HepG2 (cell line): ENCODE measurements at regions not wholly inside any gene's neighbourhood (a gene's known extent, or its start where the extent isn't known, plus 50 kb on each side); places are given as distances from the start of the nearest gene placed in this dataset.

Experiments
- EP300 ChIP-seq, 3 experiments: sonication (generic) in 1 of 3; formaldehyde crosslinking in 1 of 3; IDR thresholded peaks; 2 replicates each; pipeline versions ENCODE4 v1.5.1 to v1.6.1; 2011 to 2020; ENCODE audit warnings: low read depth in 2 of 3, low read length in 2 of 3, borderline replicate concordance in 1 of 3, improper control_type of control experiment in 1 of 3, mild to moderate bottlenecking in 1 of 3, missing genetic modification reagents in 1 of 3, moderate library complexity in 1 of 3
- GATAD2A ChIP-seq: IDR thresholded peaks from 2 replicates; pipeline ENCODE4 v1.6.1; 2016
- JUN ChIP-seq: sonication (generic); formaldehyde crosslinking; IDR thresholded peaks from 2 replicates; pipeline ENCODE4 v1.4.0; 2020; ENCODE audit warnings: mild to moderate bottlenecking, missing genetic modification reagents
- MAX ChIP-seq: IDR thresholded peaks from 2 replicates; pipeline ENCODE4 v1.6.1; 2012; ENCODE audit warnings: inconsistent platforms
- RFX5 ChIP-seq: IDR thresholded peaks from 2 replicates; pipeline ENCODE4 v1.6.1; 2011; ENCODE audit warnings: low read depth, low read length, improper control_type of control experiment
- ZNF510 ChIP-seq: sonication (generic); formaldehyde crosslinking; IDR thresholded peaks from 2 replicates; pipeline ENCODE4 v1.4.0; 2020; ENCODE audit warnings: low read depth, mild to moderate bottlenecking, missing genetic modification reagents
- TF ChIP-seq, protein P1 (sequence below): sonication (generic); formaldehyde crosslinking; IDR thresholded peaks from 2 replicates; pipeline ENCODE4 v1.8.0; 2022; ENCODE audit warnings: mild to moderate bottlenecking, missing genetic modification reagents

- TF ChIP-seq MAX = no peak
- no peak for TF ChIP-seq EP300 (IDR thresholded peaks at IDR 0.05; ENCODE audit: low read depth in 2 of 2, low read length in 2 of 2)
- TF ChIP-seq EP300 (CRISPR knock-in tag; IDR thresholded peaks at IDR 0.05; ENCODE audit: borderline replicate concordance) = no peak
- TF ChIP-seq RFX5 = no peak
- no peak for TF ChIP-seq ZNF510
- no peak for TF ChIP-seq GATAD2A (CRISPR knock-in tag)
- TF ChIP-seq, protein P1, sequence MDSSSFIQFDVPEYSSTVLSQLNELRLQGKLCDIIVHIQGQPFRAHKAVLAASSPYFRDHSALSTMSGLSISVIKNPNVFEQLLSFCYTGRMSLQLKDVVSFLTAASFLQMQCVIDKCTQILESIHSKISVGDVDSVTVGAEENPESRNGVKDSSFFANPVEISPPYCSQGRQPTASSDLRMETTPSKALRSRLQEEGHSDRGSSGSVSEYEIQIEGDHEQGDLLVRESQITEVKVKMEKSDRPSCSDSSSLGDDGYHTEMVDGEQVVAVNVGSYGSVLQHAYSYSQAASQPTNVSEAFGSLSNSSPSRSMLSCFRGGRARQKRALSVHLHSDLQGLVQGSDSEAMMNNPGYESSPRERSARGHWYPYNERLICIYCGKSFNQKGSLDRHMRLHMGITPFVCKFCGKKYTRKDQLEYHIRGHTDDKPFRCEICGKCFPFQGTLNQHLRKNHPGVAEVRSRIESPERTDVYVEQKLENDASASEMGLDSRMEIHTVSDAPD (CRISPR knock-in tag) = no peak
- no peak for TF ChIP-seq JUN (CRISPR knock-in tag)
Observed at GRCh38 chr17:49903523-49903922, 55.7 kb upstream of the TAC4 start.
